Adrenal gland (tissue), 5 donors: ENCODE measurements at regions not wholly inside any gene's neighbourhood (a gene's known extent, or its start where the extent isn't known, plus 50 kb on each side); places are given as distances from the start of the nearest gene placed in this dataset.
"Not testable (repeated sequence)": the region's sequence is repeated elsewhere in the genome, so short reads cannot be mapped to it uniquely, and the experiment has no call there.

Experiments
- POLR2A ChIP-seq, 2 donors: fragments of 450-650 bp; IDR thresholded peaks; one replicate each; pipeline ENCODE4 v1.6.1; 2017; ENCODE audit warnings: antibody characterized with exemption in 2 of 2, mild to moderate bottlenecking in 2 of 2, moderate library complexity in 1 of 2
- TF ChIP-seq, protein P1 (sequence below), 6 experiments: fragments of 450-650 bp in 4 of 6; fragments of 200-600 bp in 2 of 6; sonication (generic) in 1 of 6; IDR thresholded peaks; 1 replicate in 5 of 6; 2 replicates in 1 of 6; pipeline versions ENCODE4 v1.5.1 to v1.8.0; 2016 to 2021; ENCODE audit warnings: antibody characterized with exemption in 6 of 6, mild to moderate bottlenecking in 2 of 6, moderate library complexity in 1 of 6
- donor health status: DM: no; HTN: no; CAD: no.

DNA sequence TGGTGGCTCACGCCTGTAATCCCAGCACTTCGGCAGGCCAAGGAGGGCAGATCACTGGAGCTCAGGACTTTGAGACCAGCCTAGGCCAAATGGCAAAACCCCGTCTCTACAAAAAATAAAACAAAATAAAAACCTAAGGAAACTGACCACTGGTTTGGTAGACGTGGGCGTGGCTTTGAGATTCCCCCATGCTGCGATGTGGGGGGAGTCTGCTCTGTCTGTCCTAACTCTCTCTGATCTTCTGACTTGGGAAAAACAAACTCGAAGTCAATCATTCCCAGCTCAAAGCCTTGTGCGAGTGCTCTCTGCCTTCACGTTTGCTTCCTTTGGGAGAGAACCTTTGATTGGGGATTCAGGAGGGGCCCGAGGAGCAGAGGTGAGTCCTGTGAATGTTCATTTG lies 369.1 kb upstream of the USP9Y start:
- TF ChIP-seq, protein P1, sequence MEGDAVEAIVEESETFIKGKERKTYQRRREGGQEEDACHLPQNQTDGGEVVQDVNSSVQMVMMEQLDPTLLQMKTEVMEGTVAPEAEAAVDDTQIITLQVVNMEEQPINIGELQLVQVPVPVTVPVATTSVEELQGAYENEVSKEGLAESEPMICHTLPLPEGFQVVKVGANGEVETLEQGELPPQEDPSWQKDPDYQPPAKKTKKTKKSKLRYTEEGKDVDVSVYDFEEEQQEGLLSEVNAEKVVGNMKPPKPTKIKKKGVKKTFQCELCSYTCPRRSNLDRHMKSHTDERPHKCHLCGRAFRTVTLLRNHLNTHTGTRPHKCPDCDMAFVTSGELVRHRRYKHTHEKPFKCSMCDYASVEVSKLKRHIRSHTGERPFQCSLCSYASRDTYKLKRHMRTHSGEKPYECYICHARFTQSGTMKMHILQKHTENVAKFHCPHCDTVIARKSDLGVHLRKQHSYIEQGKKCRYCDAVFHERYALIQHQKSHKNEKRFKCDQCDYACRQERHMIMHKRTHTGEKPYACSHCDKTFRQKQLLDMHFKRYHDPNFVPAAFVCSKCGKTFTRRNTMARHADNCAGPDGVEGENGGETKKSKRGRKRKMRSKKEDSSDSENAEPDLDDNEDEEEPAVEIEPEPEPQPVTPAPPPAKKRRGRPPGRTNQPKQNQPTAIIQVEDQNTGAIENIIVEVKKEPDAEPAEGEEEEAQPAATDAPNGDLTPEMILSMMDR (IDR thresholded peaks at IDR 0.05), result not testable (repeated sequence)
- not testable (repeated sequence) for TF ChIP-seq POLR2A (IDR thresholded peaks at IDR 0.05)
